ENCODE measurements at regions not wholly inside any gene's neighbourhood (a gene's known extent, or its start where the extent isn't known, plus 50 kb on each side); places are given as distances from the start of the nearest gene placed in this dataset.

- no peak for ATAC-seq
- no peak overlapping the region for H3K4me3 ChIP-seq
- no peaks in the 10 kb centered on the region for H3K9me3 ChIP-seq
- H3K4me1 ChIP-seq: no peaks in the 10 kb centered on the region
- no peak overlapping the region for H3K27ac ChIP-seq
- no peak for DNase-seq
- WGBS, 2 donors: 43 to 46% methylated on average over 4 of the region's 4 CpGs
- intact Hi-C loops (cut with DNase I): no loop called here
- no peaks in the 10 kb centered on the region for H3K27me3 ChIP-seq
- TF ChIP-seq POLR2A (IDR thresholded peaks at IDR 0.05): no peak
- TF ChIP-seq CTCF (IDR thresholded peaks at IDR 0.05): no peak
- H3K36me3 ChIP-seq (replicated peaks in 1 of 2; ENCODE audit: insufficient read depth in 1 of 2, low read depth in 2 of 2): no peaks in the 10 kb centered on the region
Measured at GRCh38 chr18:67035026-67035425, 431.1 kb upstream of the CDH19 start.

- Histone ChIP-seq H3K36me3 (replicated peaks in 1 of 2; ENCODE audit: insufficient read depth in 1 of 2, low read depth in 2 of 2) (no peaks in the 10 kb centered on the region), H3K4me3 (no peak overlapping the region), H3K27ac (no peak overlapping the region), H3K4me1 (no peaks in the 10 kb centered on the region), H3K9me3 (no peaks in the 10 kb centered on the region), H3K27me3 (no peaks in the 10 kb centered on the region)
- ATAC-seq: no peak
- intact Hi-C loops (cut with DNase I): no loop called here
- DNase-seq: no peak
- TF ChIP-seq POLR2A (IDR thresholded peaks at IDR 0.05) (no peak), CTCF (IDR thresholded peaks at IDR 0.05) (no peak)
Measured at GRCh38 chr18:67023059-67023458, 419.2 kb upstream of the CDH19 start.

- H3K9me3 ChIP-seq: no peaks in the 10 kb centered on the region
- no peak for TF ChIP-seq CTCF (IDR thresholded peaks at IDR 0.05)
- TF ChIP-seq POLR2A (IDR thresholded peaks at IDR 0.05): no peak
- no peak for ATAC-seq
- DNase-seq: no peak
- intact Hi-C loops (cut with DNase I): no loop called here
- no peak overlapping the region for H3K4me3 ChIP-seq
- H3K27ac ChIP-seq: no peak overlapping the region
- no peaks in the 10 kb centered on the region for H3K36me3 ChIP-seq (replicated peaks in 1 of 2; ENCODE audit: insufficient read depth in 1 of 2, low read depth in 2 of 2)
- no peaks in the 10 kb centered on the region for H3K4me1 ChIP-seq
- no peaks in the 10 kb centered on the region for H3K27me3 ChIP-seq
Measured at GRCh38 chr18:67010919-67011318, 407.0 kb upstream of the CDH19 start.

DNA sequence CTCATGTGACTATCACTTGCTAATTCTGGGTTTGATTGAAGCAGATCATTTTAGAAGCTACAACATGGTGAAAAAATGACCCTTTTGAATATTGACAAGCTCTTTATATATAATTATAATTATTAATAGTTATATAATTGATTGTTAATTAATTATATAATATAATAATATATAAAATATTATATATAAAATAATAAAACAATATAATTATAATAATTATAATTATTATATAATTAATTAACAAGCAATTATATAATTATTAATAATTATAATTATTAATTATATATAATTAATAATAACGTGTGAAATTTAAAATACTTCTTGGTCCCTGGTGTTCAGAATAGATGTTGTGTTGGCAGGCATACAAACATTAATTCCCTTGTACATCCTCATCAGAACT is 404.1 kb upstream of the CDH19 start:
- ATAC-seq (no peak), DNase-seq (no peak)
- no peak overlapping the region for H3K4me3 ChIP-seq
- H3K27ac ChIP-seq: no peak overlapping the region
- no peaks in the 10 kb centered on the region for H3K27me3 ChIP-seq
- H3K4me1 ChIP-seq: no peaks in the 10 kb centered on the region
- H3K9me3 ChIP-seq: no peaks in the 10 kb centered on the region
- intact Hi-C loops (cut with DNase I): no loop called here
- H3K36me3 ChIP-seq (replicated peaks in 1 of 2; ENCODE audit: insufficient read depth in 1 of 2, low read depth in 2 of 2): no peaks in the 10 kb centered on the region
- WGBS, 2 donors: 51 to 58% methylated on average over 1 of the region's 1 CpG
- TF ChIP-seq CTCF (IDR thresholded peaks at IDR 0.05) (no peak), POLR2A (IDR thresholded peaks at IDR 0.05) (no peak)

- Histone ChIP-seq H3K4me3 (no peak overlapping the region), H3K9me3 (no peaks in the 10 kb centered on the region), H3K4me1 (no peaks in the 10 kb centered on the region), H3K27ac (no peak overlapping the region), H3K27me3 (no peaks in the 10 kb centered on the region), H3K36me3 (replicated peaks in 1 of 2; ENCODE audit: insufficient read depth in 1 of 2, low read depth in 2 of 2) (no peaks in the 10 kb centered on the region)
- TF ChIP-seq POLR2A (IDR thresholded peaks at IDR 0.05) (no peak), CTCF (IDR thresholded peaks at IDR 0.05) (no peak)
- ATAC-seq (no peak), DNase-seq (no peak)
- intact Hi-C loops (cut with DNase I): no loop called here
- 90 to 100% methylated on average over 1 of the region's 1 CpG for WGBS, 2 donors
Measured at GRCh38 chr18:67007085-67007484, 403.2 kb upstream of the CDH19 start.
